Left lung (tissue), 4 donors: ENCODE measurements at regions not wholly inside any gene's neighbourhood (a gene's known extent, or its start where the extent isn't known, plus 50 kb on each side); places are given as distances from the start of the nearest gene placed in this dataset.
"Not testable (repeated sequence)": the region's sequence is repeated elsewhere in the genome, so short reads cannot be mapped to it uniquely, and the experiment has no call there.

ENCODE experiments used
- ATAC-seq: fragments of 200-7000 bp; cut with Tn5 transposase; one replicate; pipeline ENCODE4 v1.9.1; 2020; ENCODE audit warnings: moderate library complexity
- DNase-seq, 4 donors: peaks; one replicate each; pipeline ENCODE4 v3.0.0-alpha.2; 2013 to 2020
- H3K27ac ChIP-seq, 2 donors: fragments of 200-600 bp; sonication (generic) in 1 of 2; one replicate each; pipeline versions ENCODE4 v1.5.0 to v1.8.0; 2020 to 2021
- H3K27me3 ChIP-seq, 2 donors: fragments of 200-600 bp; sonication (generic) in 1 of 2; one replicate each; pipeline versions ENCODE4 v1.5.0 to v1.8.0; 2020 to 2021
- H3K36me3 ChIP-seq, 2 donors: fragments of 200-600 bp; sonication (generic) in 1 of 2; one replicate each; pipeline versions ENCODE4 v1.5.0 to v1.8.0; 2020 to 2021
- H3K4me1 ChIP-seq, 2 donors: fragments of 200-600 bp; one replicate each; pipeline ENCODE4 v1.8.0; 2021
- H3K4me3 ChIP-seq, 2 donors: fragments of 200-600 bp; sonication (generic) in 1 of 2; one replicate each; pipeline versions ENCODE4 v1.5.0 to v1.8.0; 2020 to 2021; ENCODE audit warnings: mild to moderate bottlenecking in 1 of 2
- H3K9me3 ChIP-seq, 2 donors: fragments of 200-600 bp; sonication (generic) in 1 of 2; one replicate each; pipeline versions ENCODE4 v1.5.0 to v1.8.0; 2020 to 2021
- intact Hi-C, 2 donors: fragments of 100-400 bp; cut with DNase I; formaldehyde crosslinking; loops; one replicate each; pipeline versions ENCODE4 v1.11.2 to v1.14.2; 2022
- TF ChIP-seq, protein P1 (sequence below), 2 donors: fragments of 200-600 bp; sonication (generic) in 1 of 2; IDR thresholded peaks; one replicate each; pipeline versions ENCODE4 v1.5.0 to v1.8.0; 2021; ENCODE audit warnings: antibody characterized with exemption in 2 of 2
- donor health status: DM: no; HTN: yes; CAD: no.
- donor health status: DM: no; HTN: no; CAD: no.

DNA sequence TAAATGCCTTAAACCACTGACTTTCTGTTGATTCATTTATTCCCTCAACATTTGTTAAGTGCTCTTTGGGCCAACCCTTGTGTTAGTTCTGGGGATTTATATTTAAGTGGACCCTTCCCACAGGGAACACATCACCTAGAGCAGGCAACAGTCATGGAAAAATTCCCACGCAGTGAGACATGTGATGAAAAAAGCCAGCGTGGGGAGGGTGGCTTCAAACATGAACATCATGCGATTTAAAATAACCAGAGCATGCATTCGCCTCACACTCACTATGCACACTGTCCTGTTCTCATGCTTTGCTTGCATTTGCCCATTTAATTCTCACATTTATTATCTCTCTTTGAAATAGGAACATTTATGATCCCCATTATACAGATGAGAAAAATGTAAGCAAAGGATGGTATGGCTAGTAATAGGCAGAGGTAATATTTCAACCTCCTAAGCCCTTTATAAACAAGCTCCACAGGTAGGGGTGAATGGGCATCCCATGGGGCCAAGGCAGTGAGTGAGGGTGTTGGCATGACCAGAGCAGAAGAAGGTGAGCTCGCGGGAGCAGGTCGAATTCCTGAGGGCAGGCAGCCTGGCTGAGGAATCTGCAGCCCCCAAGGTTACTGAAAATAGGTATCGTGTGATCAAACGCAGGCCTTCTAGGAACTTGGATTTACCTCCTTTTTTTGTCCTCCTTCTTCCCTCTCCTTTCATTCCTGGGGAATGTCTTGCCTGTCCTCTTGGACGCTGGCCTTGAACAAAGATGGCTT, 297.8 kb downstream of the MYCN start:
- Histone ChIP-seq H3K27ac (no peak overlapping the region), H3K27me3 (no peaks in the 10 kb centered on the region), H3K4me3 (no peak overlapping the region), H3K9me3 (no peaks in the 10 kb centered on the region), H3K4me1 (no peaks in the 10 kb centered on the region), H3K36me3 (no peaks in the 10 kb centered on the region)
- ATAC-seq (no peak), DNase-seq (no peak)
- TF ChIP-seq, protein P1, sequence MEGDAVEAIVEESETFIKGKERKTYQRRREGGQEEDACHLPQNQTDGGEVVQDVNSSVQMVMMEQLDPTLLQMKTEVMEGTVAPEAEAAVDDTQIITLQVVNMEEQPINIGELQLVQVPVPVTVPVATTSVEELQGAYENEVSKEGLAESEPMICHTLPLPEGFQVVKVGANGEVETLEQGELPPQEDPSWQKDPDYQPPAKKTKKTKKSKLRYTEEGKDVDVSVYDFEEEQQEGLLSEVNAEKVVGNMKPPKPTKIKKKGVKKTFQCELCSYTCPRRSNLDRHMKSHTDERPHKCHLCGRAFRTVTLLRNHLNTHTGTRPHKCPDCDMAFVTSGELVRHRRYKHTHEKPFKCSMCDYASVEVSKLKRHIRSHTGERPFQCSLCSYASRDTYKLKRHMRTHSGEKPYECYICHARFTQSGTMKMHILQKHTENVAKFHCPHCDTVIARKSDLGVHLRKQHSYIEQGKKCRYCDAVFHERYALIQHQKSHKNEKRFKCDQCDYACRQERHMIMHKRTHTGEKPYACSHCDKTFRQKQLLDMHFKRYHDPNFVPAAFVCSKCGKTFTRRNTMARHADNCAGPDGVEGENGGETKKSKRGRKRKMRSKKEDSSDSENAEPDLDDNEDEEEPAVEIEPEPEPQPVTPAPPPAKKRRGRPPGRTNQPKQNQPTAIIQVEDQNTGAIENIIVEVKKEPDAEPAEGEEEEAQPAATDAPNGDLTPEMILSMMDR (IDR thresholded peaks at IDR 0.05) = no peak
- intact Hi-C loops = no loop called here

DNA sequence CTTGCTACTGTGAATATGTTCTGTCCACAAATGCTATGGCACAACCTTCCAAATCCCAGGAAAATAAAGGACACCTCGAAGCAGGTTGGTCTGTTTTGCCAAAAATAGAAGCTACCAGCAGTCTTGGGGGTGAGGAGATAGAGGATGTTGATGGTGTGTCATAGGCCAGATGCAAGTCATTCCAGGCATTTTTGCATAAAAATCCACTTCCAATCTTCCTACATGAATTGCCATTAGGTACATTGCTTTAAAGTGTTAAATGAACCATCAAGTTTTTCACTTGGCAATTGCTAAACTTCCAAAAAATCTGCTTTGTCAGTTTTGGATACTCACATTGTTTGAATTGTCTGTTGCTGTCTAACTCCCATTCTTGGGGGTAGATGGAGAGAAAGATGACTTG, 295.4 kb downstream of the MYCN start:
- intact Hi-C loops = no loop called here

DNA sequence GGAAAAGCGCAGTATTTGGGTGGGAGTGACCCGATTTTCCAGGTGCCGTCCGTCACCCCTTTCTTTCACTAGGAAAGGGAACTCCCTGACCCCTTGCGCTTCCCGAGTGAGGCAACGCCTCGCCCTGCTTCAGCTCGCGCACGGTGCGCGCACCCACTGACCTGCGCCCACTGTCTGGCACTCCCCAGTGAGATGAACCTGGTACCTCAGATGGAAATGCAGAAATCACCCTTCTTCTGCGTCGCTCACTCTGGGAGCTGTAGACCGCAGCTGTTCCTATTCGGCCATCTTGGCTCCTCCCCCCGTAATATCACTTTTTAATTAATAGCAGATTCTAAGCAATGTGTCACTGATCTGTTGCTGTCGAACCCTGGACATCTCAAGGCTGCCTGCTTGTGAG, 294.9 kb downstream of the MYCN start:
- H3K4me3 ChIP-seq, H3K27me3 ChIP-seq, H3K27ac ChIP-seq, ATAC-seq, DNase-seq, H3K4me1 ChIP-seq, H3K36me3 ChIP-seq, intact Hi-C loops, H3K9me3 ChIP-seq: not testable (repeated sequence)

More for the DNA sequence above, 295.4 kb downstream of the MYCN start:
- Histone ChIP-seq H3K27me3 (no peaks in the 10 kb centered on the region), H3K9me3 (no peaks in the 10 kb centered on the region), H3K27ac (no peak overlapping the region), H3K4me1 (no peaks in the 10 kb centered on the region), H3K4me3 (no peak overlapping the region), H3K36me3 (no peaks in the 10 kb centered on the region)
- ATAC-seq (no peak), DNase-seq (no peak)
- TF ChIP-seq, protein P1 (IDR thresholded peaks at IDR 0.05) = no peak

DNA sequence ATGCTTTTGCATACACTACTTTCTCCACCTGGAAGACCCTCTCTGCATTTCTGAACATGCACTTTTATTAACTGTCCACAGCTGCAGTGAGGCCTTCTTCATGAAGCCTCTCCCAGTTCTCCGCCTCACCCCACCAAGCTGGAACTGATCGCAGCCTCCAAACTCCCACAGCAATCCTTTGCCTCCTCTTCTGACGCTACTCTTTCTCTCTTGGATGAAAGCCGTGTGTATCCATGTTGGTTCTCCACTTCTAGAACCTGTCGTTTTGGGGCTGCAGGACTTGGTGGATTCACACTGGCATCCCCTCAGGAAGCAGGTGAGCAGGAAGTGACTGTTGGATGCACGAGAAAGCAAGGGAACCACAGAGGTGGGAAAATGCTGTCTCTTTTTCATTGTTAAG, 288.6 kb downstream of the MYCN start:
- no peaks in the 10 kb centered on the region for H3K27me3 ChIP-seq
- no peak overlapping the region for H3K27ac ChIP-seq
- H3K36me3 ChIP-seq = no peaks in the 10 kb centered on the region
- TF ChIP-seq, protein P1 (IDR thresholded peaks at IDR 0.05) = no peak
- no peak overlapping the region for H3K4me3 ChIP-seq
- ATAC-seq (no peak), DNase-seq (no peak)
- H3K4me1 ChIP-seq = no peaks in the 10 kb centered on the region
- no peaks in the 10 kb centered on the region for H3K9me3 ChIP-seq
- intact Hi-C loops = no loop called here

DNA sequence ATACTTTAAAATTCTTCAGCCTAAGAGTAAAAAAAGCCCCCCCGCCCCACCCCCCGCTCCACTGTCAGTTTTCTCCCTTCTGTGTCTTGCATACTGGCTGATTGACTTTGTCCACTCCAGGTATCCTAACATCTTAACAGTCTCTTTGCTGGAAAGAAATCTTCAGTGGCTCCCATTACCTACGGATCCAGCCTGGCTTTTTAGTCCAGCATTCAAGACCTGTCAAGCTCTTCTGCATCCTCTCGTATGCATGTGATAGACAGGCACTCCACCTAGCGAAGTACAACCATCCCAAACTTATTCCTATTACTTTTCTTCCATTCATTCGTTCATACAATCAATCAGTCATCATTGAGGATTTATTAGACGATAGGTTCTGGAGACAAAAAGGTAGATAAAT, 288.1 kb downstream of the MYCN start:
- Histone ChIP-seq H3K36me3 (no peaks in the 10 kb centered on the region), H3K4me3 (no peak overlapping the region), H3K9me3 (no peaks in the 10 kb centered on the region), H3K27me3 (no peaks in the 10 kb centered on the region), H3K4me1 (no peaks in the 10 kb centered on the region), H3K27ac (no peak overlapping the region)
- intact Hi-C loops = no loop called here
- TF ChIP-seq, protein P1 (IDR thresholded peaks at IDR 0.05) = no peak
- DNase-seq (no peak), ATAC-seq (no peak)
